ENCODE measurements at regions not wholly inside any gene's neighbourhood (a gene's known extent, or its start where the extent isn't known, plus 50 kb on each side); places are given as distances from the start of the nearest gene placed in this dataset.

- no peak overlapping the region for H3K27ac ChIP-seq (ENCODE audit: low read depth, low read length)
- H3K4me3 ChIP-seq (ENCODE audit: low read length) = no peak overlapping the region
- TF ChIP-seq, protein P1, sequence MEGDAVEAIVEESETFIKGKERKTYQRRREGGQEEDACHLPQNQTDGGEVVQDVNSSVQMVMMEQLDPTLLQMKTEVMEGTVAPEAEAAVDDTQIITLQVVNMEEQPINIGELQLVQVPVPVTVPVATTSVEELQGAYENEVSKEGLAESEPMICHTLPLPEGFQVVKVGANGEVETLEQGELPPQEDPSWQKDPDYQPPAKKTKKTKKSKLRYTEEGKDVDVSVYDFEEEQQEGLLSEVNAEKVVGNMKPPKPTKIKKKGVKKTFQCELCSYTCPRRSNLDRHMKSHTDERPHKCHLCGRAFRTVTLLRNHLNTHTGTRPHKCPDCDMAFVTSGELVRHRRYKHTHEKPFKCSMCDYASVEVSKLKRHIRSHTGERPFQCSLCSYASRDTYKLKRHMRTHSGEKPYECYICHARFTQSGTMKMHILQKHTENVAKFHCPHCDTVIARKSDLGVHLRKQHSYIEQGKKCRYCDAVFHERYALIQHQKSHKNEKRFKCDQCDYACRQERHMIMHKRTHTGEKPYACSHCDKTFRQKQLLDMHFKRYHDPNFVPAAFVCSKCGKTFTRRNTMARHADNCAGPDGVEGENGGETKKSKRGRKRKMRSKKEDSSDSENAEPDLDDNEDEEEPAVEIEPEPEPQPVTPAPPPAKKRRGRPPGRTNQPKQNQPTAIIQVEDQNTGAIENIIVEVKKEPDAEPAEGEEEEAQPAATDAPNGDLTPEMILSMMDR (IDR thresholded peaks at IDR 0.05; ENCODE audit: low read depth, low read length, poor library complexity, severe bottlenecking) = no peak
- TF ChIP-seq EZH2phosphoT487 (IDR thresholded peaks at IDR 0.05; ENCODE audit: borderline replicate concordance, low read length) = no peak
- no peaks in the 10 kb centered on the region for H3K79me2 ChIP-seq (ENCODE audit: control insufficient read depth, low read length)
- no peaks in the 10 kb centered on the region for H3K9me3 ChIP-seq (ENCODE audit: control insufficient read depth, insufficient read depth, low read length)
- no peak overlapping the region for H3K4me2 ChIP-seq (ENCODE audit: low read length)
- peaks cover 12% of the 10 kb centered on the region for H3K4me1 ChIP-seq (ENCODE audit: control insufficient read depth, low read length)
- no peaks in the 10 kb centered on the region for H3K9me2 ChIP-seq (replicated peaks; ENCODE audit: control insufficient read depth, low read length)
- no peaks in the 10 kb centered on the region for H3K27me3 ChIP-seq (ENCODE audit: control insufficient read depth, low read length)
- H4K20me1 ChIP-seq (ENCODE audit: control insufficient read depth, insufficient read depth, low read depth, low read length) = no peaks in the 10 kb centered on the region
- H3F3A ChIP-seq (ENCODE audit: control insufficient read depth, insufficient read depth) = no peaks in the 10 kb centered on the region
- no peaks in the 10 kb centered on the region for H3K36me3 ChIP-seq (ENCODE audit: control insufficient read depth, low read length)
Measured at GRCh38 chr12:69074556-69075349, 141.8 kb upstream of the CPM start.

DNA sequence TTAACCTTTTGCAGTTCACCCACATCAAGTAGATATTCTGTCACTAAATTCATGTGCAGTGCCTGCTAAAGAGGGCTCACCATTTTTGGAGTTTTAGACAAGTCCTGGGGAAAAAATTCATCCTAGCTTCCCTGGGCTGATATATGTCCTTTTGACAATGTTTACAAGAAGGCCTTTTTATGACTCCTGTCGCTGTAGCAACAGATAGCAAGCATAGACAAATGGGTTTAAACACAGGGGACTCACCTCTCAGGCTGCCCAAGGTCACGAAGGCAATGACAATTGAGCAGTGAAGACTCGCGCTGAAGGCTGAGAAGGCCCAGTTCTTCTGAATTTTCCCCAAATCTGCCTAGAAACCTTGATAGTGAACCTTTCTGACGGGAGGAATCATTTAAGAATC lies 150.7 kb upstream of the CPM start:
- Histone ChIP-seq H3K27ac (ENCODE audit: low read depth, low read length) (no peak overlapping the region), H3K4me2 (ENCODE audit: low read length) (no peak overlapping the region), H3K79me2 (ENCODE audit: control insufficient read depth, low read length) (no peaks in the 10 kb centered on the region), H3K27me3 (ENCODE audit: control insufficient read depth, low read length) (no peaks in the 10 kb centered on the region), H3K4me3 (ENCODE audit: low read length) (no peak overlapping the region), H3F3A (ENCODE audit: control insufficient read depth, insufficient read depth) (no peaks in the 10 kb centered on the region), H3K36me3 (ENCODE audit: control insufficient read depth, low read length) (no peaks in the 10 kb centered on the region), H3K4me1 (ENCODE audit: control insufficient read depth, low read length) (no peaks in the 10 kb centered on the region), H4K20me1 (ENCODE audit: control insufficient read depth, insufficient read depth, low read depth, low read length) (no peaks in the 10 kb centered on the region), H3K9me2 (replicated peaks; ENCODE audit: control insufficient read depth, low read length) (no peaks in the 10 kb centered on the region), H3K9me3 (ENCODE audit: control insufficient read depth, insufficient read depth, low read length) (no peaks in the 10 kb centered on the region)
- no peak for TF ChIP-seq EZH2phosphoT487 (IDR thresholded peaks at IDR 0.05; ENCODE audit: borderline replicate concordance, low read length)
- TF ChIP-seq, protein P1 (IDR thresholded peaks at IDR 0.05; ENCODE audit: low read depth, low read length, poor library complexity, severe bottlenecking) = no peak

DNA sequence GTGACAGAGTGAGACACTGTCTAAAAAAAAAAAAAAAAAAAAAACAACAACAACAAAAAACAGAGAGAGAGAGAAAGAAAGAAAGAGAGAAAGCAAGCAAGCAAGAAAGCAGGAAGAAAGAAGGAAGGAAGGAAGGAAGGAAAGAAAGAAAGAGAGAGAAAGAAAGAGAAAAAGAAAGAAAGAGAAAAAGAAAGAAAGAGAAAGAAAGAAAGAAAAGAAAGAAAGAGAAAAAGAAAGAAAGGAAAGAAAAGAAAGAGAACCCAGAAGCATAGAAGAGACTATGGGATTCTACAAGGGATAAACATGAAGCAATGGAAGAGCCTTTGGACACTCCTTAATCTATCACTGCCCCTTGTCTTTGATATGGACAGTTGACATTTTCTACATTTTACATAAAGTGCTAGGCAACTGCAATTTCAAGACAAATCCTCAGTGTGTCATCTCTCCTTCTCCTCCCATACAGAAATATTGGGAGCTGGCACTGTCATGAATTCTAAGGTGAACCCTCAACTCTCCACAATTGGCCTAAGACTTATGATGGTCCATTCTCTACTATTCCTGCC lies 151.9 kb upstream of the CPM start:
- Histone ChIP-seq H3K4me2 (ENCODE audit: low read length) (no peak overlapping the region), H3K27me3 (ENCODE audit: control insufficient read depth, low read length) (no peaks in the 10 kb centered on the region), H3K9me2 (replicated peaks; ENCODE audit: control insufficient read depth, low read length) (no peaks in the 10 kb centered on the region), H3K79me2 (ENCODE audit: control insufficient read depth, low read length) (no peaks in the 10 kb centered on the region), H3K4me3 (ENCODE audit: low read length) (no peak overlapping the region), H3K4me1 (ENCODE audit: control insufficient read depth, low read length) (no peaks in the 10 kb centered on the region), H3K27ac (ENCODE audit: low read depth, low read length) (no peak overlapping the region), H3K36me3 (ENCODE audit: control insufficient read depth, low read length) (no peaks in the 10 kb centered on the region), H4K20me1 (ENCODE audit: control insufficient read depth, insufficient read depth, low read depth, low read length) (no peaks in the 10 kb centered on the region), H3F3A (ENCODE audit: control insufficient read depth, insufficient read depth) (no peaks in the 10 kb centered on the region), H3K9me3 (ENCODE audit: control insufficient read depth, insufficient read depth, low read length) (no peaks in the 10 kb centered on the region)
- no peak for TF ChIP-seq EZH2phosphoT487 (IDR thresholded peaks at IDR 0.05; ENCODE audit: borderline replicate concordance, low read length)
- TF ChIP-seq, protein P1 (IDR thresholded peaks at IDR 0.05; ENCODE audit: low read depth, low read length, poor library complexity, severe bottlenecking) = no peak

Measured in DOHH2 (cell line).